AG20443 (cell line): ENCODE measurements at regions not wholly inside any gene's neighbourhood (a gene's known extent, or its start where the extent isn't known, plus 50 kb on each side); places are given as distances from the start of the nearest gene placed in this dataset.

Source experiments
- DNase-seq: peaks from one replicate; pipeline ENCODE4 v3.0.0; 2012; ENCODE audit warnings: low spot score, mixed read lengths

- no peak for DNase-seq
Observed at GRCh38 chr21:35340273-35340672, 291.2 kb upstream of the RUNX1 start.

GRCh38 chr21:35338881-35339632 is 290.0 kb upstream of the RUNX1 start:
- no peak for DNase-seq

GRCh38 chr21:35338281-35338680 is 289.2 kb upstream of the RUNX1 start:
- DNase-seq: no peak

- DNase-seq: no peak
Observed at GRCh38 chr21:35337573-35337972, 288.5 kb upstream of the RUNX1 start.

- DNase-seq: peak; percentile 22
Observed at GRCh38 chr21:35336534-35336933, 287.4 kb upstream of the RUNX1 start.

- no peak for DNase-seq
Observed at GRCh38 chr21:35335951-35336446, 286.9 kb upstream of the RUNX1 start.

- peak; percentile 70 for DNase-seq
Observed at GRCh38 chr21:35333831-35334618, 284.9 kb upstream of the RUNX1 start.

GRCh38 chr21:35332841-35333426 is 283.8 kb upstream of the RUNX1 start:
- no peak for DNase-seq

- no peak for DNase-seq
Observed at GRCh38 chr21:35329940-35330660, 281.0 kb upstream of the RUNX1 start.

GRCh38 chr21:35328856-35329455 is 279.9 kb upstream of the RUNX1 start:
- no peak for DNase-seq

GRCh38 chr21:35326677-35327076 is 277.6 kb upstream of the RUNX1 start:
- peak; percentile 23 for DNase-seq

GRCh38 chr21:35325953-35326352 is 276.9 kb upstream of the RUNX1 start:
- no peak for DNase-seq

- DNase-seq: peak; percentile 76
Observed at GRCh38 chr21:35324372-35325220, 275.5 kb upstream of the RUNX1 start.

- peak; percentile 25 for DNase-seq
Observed at GRCh38 chr21:35323947-35324346, 274.8 kb upstream of the RUNX1 start.

- DNase-seq: no peak
Observed at GRCh38 chr21:35321322-35322200, 272.5 kb upstream of the RUNX1 start.

- DNase-seq: peak; percentile 61
Observed at GRCh38 chr21:35319684-35320283, 270.7 kb upstream of the RUNX1 start.

GRCh38 chr21:35316933-35317332 is 267.8 kb upstream of the RUNX1 start:
- DNase-seq: no peak

- DNase-seq: no peak
Observed at GRCh38 chr21:35316456-35316855, 267.4 kb upstream of the RUNX1 start.

GRCh38 chr21:35314857-35315582 is 265.9 kb upstream of the RUNX1 start:
- DNase-seq: no peak
